SK-N-MC (cell line): ENCODE measurements at regions not wholly inside any gene's neighbourhood (a gene's known extent, or its start where the extent isn't known, plus 50 kb on each side); places are given as distances from the start of the nearest gene placed in this dataset.

ENCODE experiments used
- EZH2 ChIP-seq: fragments of 200-600 bp; sonication (generic); IDR thresholded peaks from one replicate; pipeline ENCODE4 v1.6.1; 2017; ENCODE audit warnings: antibody characterized with exemption
- POLR2AphosphoS5 ChIP-seq: IDR thresholded peaks from 2 replicates; pipeline ENCODE4 v1.6.1; 2012; ENCODE audit warnings: mild to moderate bottlenecking, low read depth, low read length, borderline replicate concordance

GRCh38 chr9:17926246-17926645, 347.4 kb downstream of the SH3GL2 start:
- TF ChIP-seq POLR2AphosphoS5 (no peak), EZH2 (no peak)
